ENCODE measurements at regions not wholly inside any gene's neighbourhood (a gene's known extent, or its start where the extent isn't known, plus 50 kb on each side); places are given as distances from the start of the nearest gene placed in this dataset.
A peak's percentile ranks its signal among the peaks of the same experiment; 100 is the strongest.
"Not testable (repeated sequence)": the region's sequence is repeated elsewhere in the genome, so short reads cannot be mapped to it uniquely, and the experiment has no call there.

GRCh38 chr2:51791496-51791895 lies 759.6 kb upstream of the NRXN1 start:
- DNase-seq = no peak

- DNase-seq = no peak
Measured at GRCh38 chr2:51790854-51791253, 758.9 kb upstream of the NRXN1 start.

GRCh38 chr2:51789918-51790317 lies 758.0 kb upstream of the NRXN1 start:
- no peak for DNase-seq

GRCh38 chr2:51782921-51783765 lies 751.2 kb upstream of the NRXN1 start:
- peak; percentile 91 for DNase-seq

GRCh38 chr2:51781691-51782090 lies 749.8 kb upstream of the NRXN1 start:
- no peak for DNase-seq

GRCh38 chr2:51780353-51780752 lies 748.4 kb upstream of the NRXN1 start:
- DNase-seq = no peak

GRCh38 chr2:51779723-51780122 lies 747.8 kb upstream of the NRXN1 start:
- not testable (repeated sequence) for DNase-seq

GRCh38 chr2:51778806-51779205 lies 746.9 kb upstream of the NRXN1 start:
- no peak for DNase-seq

- DNase-seq = not testable (repeated sequence)
Measured at GRCh38 chr2:51774606-51775005, 742.7 kb upstream of the NRXN1 start.

GRCh38 chr2:51760441-51760840 lies 728.5 kb upstream of the NRXN1 start:
- DNase-seq = no peak

- DNase-seq = no peak
Measured at GRCh38 chr2:51758081-51758480, 726.1 kb upstream of the NRXN1 start.

- no peak for DNase-seq
Measured at GRCh38 chr2:51734115-51734514, 702.2 kb upstream of the NRXN1 start.

GRCh38 chr2:51723691-51724090 lies 691.8 kb upstream of the NRXN1 start:
- no peak for DNase-seq

- no peak for DNase-seq
Measured at GRCh38 chr2:51722311-51722710, 690.4 kb upstream of the NRXN1 start.

GRCh38 chr2:51720826-51721225 lies 688.9 kb upstream of the NRXN1 start:
- DNase-seq = no peak

GRCh38 chr2:51718881-51719280 lies 686.9 kb upstream of the NRXN1 start:
- DNase-seq = no peak

- no peak for DNase-seq
Measured at GRCh38 chr2:51717312-51717711, 685.4 kb upstream of the NRXN1 start.

- DNase-seq = no peak
Measured at GRCh38 chr2:51711766-51712165, 679.8 kb upstream of the NRXN1 start.

- peak; percentile 26 for DNase-seq
Measured at GRCh38 chr2:51710222-51710621, 678.3 kb upstream of the NRXN1 start.

- DNase-seq = no peak
Measured at GRCh38 chr2:51707625-51708024, 675.7 kb upstream of the NRXN1 start.

GRCh38 chr2:51706220-51706619 lies 674.3 kb upstream of the NRXN1 start:
- no peak for DNase-seq

- DNase-seq = no peak
Measured at GRCh38 chr2:51705417-51705816, 673.5 kb upstream of the NRXN1 start.

- no peak for DNase-seq
Measured at GRCh38 chr2:51698021-51698420, 666.1 kb upstream of the NRXN1 start.

GRCh38 chr2:51697095-51697494 lies 665.2 kb upstream of the NRXN1 start:
- no peak for DNase-seq

- no peak for DNase-seq
Measured at GRCh38 chr2:51695531-51695930, 663.6 kb upstream of the NRXN1 start.

Data from RPMI8226 (cell line).